NCI-H2196 (cell line): ENCODE measurements at regions not wholly inside any gene's neighbourhood (a gene's known extent, or its start where the extent isn't known, plus 50 kb on each side); places are given as distances from the start of the nearest gene placed in this dataset.
"Not testable (repeated sequence)": the region's sequence is repeated elsewhere in the genome, so short reads cannot be mapped to it uniquely, and the experiment has no call there.

Experiments used
- DNase-seq: peaks from one replicate; lab custom pipeline; 2025; ENCODE audit not compliant: unreplicated experiment; lab: John Stamatoyannopoulos, UW

GRCh38 chr12:90514325-90514724 lies 440.7 kb downstream of the CCER1 start:
- no peak for DNase-seq

GRCh38 chr12:90512518-90512917 lies 442.5 kb downstream of the CCER1 start:
- DNase-seq: no peak

GRCh38 chr12:90510948-90511347 lies 444.0 kb downstream of the CCER1 start:
- no peak for DNase-seq

- DNase-seq: no peak
Observed at GRCh38 chr12:90504806-90505205, 450.2 kb downstream of the CCER1 start.

GRCh38 chr12:90502070-90502469 lies 452.9 kb downstream of the CCER1 start:
- no peak for DNase-seq

GRCh38 chr12:90501412-90501811 lies 453.6 kb downstream of the CCER1 start:
- DNase-seq: no peak

- no peak for DNase-seq
Observed at GRCh38 chr12:90499795-90500194, 455.2 kb downstream of the CCER1 start.

- DNase-seq: no peak
Observed at GRCh38 chr12:90497923-90498545, 456.9 kb downstream of the CCER1 start.

- no peak for DNase-seq
Observed at GRCh38 chr12:90490355-90490754, 464.6 kb downstream of the CCER1 start.

GRCh38 chr12:90489141-90489540 lies 465.8 kb downstream of the CCER1 start:
- DNase-seq: no peak

GRCh38 chr12:90485560-90485959 lies 469.4 kb downstream of the CCER1 start:
- DNase-seq: no peak

GRCh38 chr12:90484094-90484493 lies 470.9 kb downstream of the CCER1 start:
- no peak for DNase-seq

GRCh38 chr12:90481748-90482147 lies 473.2 kb downstream of the CCER1 start:
- DNase-seq: no peak

- DNase-seq: no peak
Observed at GRCh38 chr12:90479237-90479636, 475.7 kb downstream of the CCER1 start.

- DNase-seq: no peak
Observed at GRCh38 chr12:90473831-90474230, 481.1 kb downstream of the CCER1 start.

- no peak for DNase-seq
Observed at GRCh38 chr12:90460681-90461080, 494.3 kb downstream of the CCER1 start.

GRCh38 chr12:90456248-90456647 lies 498.7 kb downstream of the CCER1 start:
- DNase-seq: no peak

GRCh38 chr12:90455756-90456155 lies 499.2 kb downstream of the CCER1 start:
- no peak for DNase-seq

- DNase-seq: no peak
Observed at GRCh38 chr12:90449611-90450010, 505.4 kb downstream of the CCER1 start.

GRCh38 chr12:90443466-90443865 lies 511.5 kb downstream of the CCER1 start:
- not testable (repeated sequence) for DNase-seq

- DNase-seq: no peak
Observed at GRCh38 chr12:90441431-90441830, 513.5 kb downstream of the CCER1 start.

- DNase-seq: no peak
Observed at GRCh38 chr12:90428881-90429280, 526.1 kb downstream of the CCER1 start.

GRCh38 chr12:90428465-90428864 lies 526.5 kb downstream of the CCER1 start:
- DNase-seq: no peak
